Peyer's patch (tissue), 4 donors: ENCODE measurements at regions not wholly inside any gene's neighbourhood (a gene's known extent, or its start where the extent isn't known, plus 50 kb on each side); places are given as distances from the start of the nearest gene placed in this dataset.

ENCODE experiments used
- POLR2A ChIP-seq, 2 donors: fragments of 450-650 bp; IDR thresholded peaks; one replicate each; pipeline ENCODE4 v1.5.1; 2017; ENCODE audit warnings: antibody characterized with exemption in 2 of 2, mild to moderate bottlenecking in 2 of 2, moderate library complexity in 2 of 2
- TF ChIP-seq, protein P1 (sequence below), 6 experiments: fragments of 450-650 bp in 4 of 6; fragments of 200-600 bp in 2 of 6; sonication (generic) in 1 of 6; IDR thresholded peaks; one replicate each; pipeline ENCODE4 v1.5.1; 2017 to 2019; ENCODE audit warnings: antibody characterized with exemption in 6 of 6, mild to moderate bottlenecking in 3 of 6, moderate library complexity in 1 of 6

DNA sequence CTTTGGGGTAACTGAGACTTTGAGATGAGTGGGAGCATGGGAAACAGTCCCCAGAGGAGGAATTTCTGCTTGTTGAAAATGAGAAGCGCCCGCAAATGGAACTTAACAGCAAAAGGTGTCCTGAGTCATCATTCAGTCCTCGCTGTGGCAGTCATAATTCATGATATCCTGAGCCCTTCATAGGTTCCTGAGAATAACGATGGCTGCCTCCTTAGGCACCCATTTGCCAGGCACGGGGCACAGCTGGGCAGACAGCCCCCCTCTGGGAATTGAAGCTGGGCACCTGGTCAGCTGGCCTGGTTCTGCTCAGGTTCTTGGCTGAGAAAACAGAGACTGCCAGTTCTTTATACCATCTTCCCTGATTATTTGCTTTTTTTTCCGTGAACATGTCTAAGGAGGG lies 69.8 kb upstream of the EGFLAM start:
- no peak for TF ChIP-seq POLR2A (IDR thresholded peaks at IDR 0.05)
- TF ChIP-seq, protein P1, sequence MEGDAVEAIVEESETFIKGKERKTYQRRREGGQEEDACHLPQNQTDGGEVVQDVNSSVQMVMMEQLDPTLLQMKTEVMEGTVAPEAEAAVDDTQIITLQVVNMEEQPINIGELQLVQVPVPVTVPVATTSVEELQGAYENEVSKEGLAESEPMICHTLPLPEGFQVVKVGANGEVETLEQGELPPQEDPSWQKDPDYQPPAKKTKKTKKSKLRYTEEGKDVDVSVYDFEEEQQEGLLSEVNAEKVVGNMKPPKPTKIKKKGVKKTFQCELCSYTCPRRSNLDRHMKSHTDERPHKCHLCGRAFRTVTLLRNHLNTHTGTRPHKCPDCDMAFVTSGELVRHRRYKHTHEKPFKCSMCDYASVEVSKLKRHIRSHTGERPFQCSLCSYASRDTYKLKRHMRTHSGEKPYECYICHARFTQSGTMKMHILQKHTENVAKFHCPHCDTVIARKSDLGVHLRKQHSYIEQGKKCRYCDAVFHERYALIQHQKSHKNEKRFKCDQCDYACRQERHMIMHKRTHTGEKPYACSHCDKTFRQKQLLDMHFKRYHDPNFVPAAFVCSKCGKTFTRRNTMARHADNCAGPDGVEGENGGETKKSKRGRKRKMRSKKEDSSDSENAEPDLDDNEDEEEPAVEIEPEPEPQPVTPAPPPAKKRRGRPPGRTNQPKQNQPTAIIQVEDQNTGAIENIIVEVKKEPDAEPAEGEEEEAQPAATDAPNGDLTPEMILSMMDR (IDR thresholded peaks at IDR 0.05) = no peak
